Loucy (cell line): ENCODE measurements at regions not wholly inside any gene's neighbourhood (a gene's known extent, or its start where the extent isn't known, plus 50 kb on each side); places are given as distances from the start of the nearest gene placed in this dataset.

Experiments
- EZH2phosphoT487 ChIP-seq: fragments of 200-600 bp; IDR thresholded peaks from 2 replicates; pipeline ENCODE4 v1.6.1; 2018; ENCODE audit warnings: antibody characterized with exemption, mild to moderate bottlenecking, moderate library complexity, borderline replicate concordance
- TF ChIP-seq, protein P1 (sequence below): fragments of 200-600 bp; sonication (generic); conservative IDR thresholded peaks from 2 replicates; pipeline ENCODE4 v1.5.1; 2014; ENCODE audit warnings: mild to moderate bottlenecking, antibody characterized with exemption, low read length

- TF ChIP-seq, protein P1, sequence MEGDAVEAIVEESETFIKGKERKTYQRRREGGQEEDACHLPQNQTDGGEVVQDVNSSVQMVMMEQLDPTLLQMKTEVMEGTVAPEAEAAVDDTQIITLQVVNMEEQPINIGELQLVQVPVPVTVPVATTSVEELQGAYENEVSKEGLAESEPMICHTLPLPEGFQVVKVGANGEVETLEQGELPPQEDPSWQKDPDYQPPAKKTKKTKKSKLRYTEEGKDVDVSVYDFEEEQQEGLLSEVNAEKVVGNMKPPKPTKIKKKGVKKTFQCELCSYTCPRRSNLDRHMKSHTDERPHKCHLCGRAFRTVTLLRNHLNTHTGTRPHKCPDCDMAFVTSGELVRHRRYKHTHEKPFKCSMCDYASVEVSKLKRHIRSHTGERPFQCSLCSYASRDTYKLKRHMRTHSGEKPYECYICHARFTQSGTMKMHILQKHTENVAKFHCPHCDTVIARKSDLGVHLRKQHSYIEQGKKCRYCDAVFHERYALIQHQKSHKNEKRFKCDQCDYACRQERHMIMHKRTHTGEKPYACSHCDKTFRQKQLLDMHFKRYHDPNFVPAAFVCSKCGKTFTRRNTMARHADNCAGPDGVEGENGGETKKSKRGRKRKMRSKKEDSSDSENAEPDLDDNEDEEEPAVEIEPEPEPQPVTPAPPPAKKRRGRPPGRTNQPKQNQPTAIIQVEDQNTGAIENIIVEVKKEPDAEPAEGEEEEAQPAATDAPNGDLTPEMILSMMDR = no peak
- TF ChIP-seq EZH2phosphoT487 = no peak
Observed at GRCh38 chr4:133808151-133808550, 393.4 kb downstream of the PABPC4L start.
